ENCODE measurements at regions not wholly inside any gene's neighbourhood (a gene's known extent, or its start where the extent isn't known, plus 50 kb on each side); places are given as distances from the start of the nearest gene placed in this dataset.

- TF ChIP-seq TCF7L2 (IDR thresholded peaks at IDR 0.05; ENCODE audit: low read depth, low read length) (no peak), CTCF (IDR thresholded peaks at IDR 0.05) (no peak), SIN3A (IDR thresholded peaks at IDR 0.05; ENCODE audit: borderline replicate concordance, insufficient read depth, low read depth, low read length) (no peak), POLR2AphosphoS5 (IDR thresholded peaks at IDR 0.05; ENCODE audit: low read depth, low read length) (no peak)
- TF ChIP-seq, protein P1, sequence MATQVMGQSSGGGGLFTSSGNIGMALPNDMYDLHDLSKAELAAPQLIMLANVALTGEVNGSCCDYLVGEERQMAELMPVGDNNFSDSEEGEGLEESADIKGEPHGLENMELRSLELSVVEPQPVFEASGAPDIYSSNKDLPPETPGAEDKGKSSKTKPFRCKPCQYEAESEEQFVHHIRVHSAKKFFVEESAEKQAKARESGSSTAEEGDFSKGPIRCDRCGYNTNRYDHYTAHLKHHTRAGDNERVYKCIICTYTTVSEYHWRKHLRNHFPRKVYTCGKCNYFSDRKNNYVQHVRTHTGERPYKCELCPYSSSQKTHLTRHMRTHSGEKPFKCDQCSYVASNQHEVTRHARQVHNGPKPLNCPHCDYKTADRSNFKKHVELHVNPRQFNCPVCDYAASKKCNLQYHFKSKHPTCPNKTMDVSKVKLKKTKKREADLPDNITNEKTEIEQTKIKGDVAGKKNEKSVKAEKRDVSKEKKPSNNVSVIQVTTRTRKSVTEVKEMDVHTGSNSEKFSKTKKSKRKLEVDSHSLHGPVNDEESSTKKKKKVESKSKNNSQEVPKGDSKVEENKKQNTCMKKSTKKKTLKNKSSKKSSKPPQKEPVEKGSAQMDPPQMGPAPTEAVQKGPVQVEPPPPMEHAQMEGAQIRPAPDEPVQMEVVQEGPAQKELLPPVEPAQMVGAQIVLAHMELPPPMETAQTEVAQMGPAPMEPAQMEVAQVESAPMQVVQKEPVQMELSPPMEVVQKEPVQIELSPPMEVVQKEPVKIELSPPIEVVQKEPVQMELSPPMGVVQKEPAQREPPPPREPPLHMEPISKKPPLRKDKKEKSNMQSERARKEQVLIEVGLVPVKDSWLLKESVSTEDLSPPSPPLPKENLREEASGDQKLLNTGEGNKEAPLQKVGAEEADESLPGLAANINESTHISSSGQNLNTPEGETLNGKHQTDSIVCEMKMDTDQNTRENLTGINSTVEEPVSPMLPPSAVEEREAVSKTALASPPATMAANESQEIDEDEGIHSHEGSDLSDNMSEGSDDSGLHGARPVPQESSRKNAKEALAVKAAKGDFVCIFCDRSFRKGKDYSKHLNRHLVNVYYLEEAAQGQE (IDR thresholded peaks at IDR 0.05; ENCODE audit: insufficient read depth in 1 of 2, low read depth in 2 of 2, low read length in 1 of 2) = no peak
- Histone ChIP-seq H3K9me3 (ENCODE audit: control insufficient read depth, insufficient read depth, low read depth, low read length) (no peaks in the 10 kb centered on the region), H3K36me3 (ENCODE audit: control insufficient read depth, insufficient read depth, low read length) (no peaks in the 10 kb centered on the region), H3K4me1 (ENCODE audit: control insufficient read depth, insufficient read depth, low read length) (no peaks in the 10 kb centered on the region), H3K4me3 (ENCODE audit: low read depth in 2 of 2, low read length in 2 of 2) (no peak overlapping the region), H3K27ac (ENCODE audit: low read length) (no peak overlapping the region), H3K27me3 (ENCODE audit: control insufficient read depth, insufficient read depth, low read length) (no peaks in the 10 kb centered on the region)
- POLR2A ChIA-PET = no interaction called here
- DNase-seq (ENCODE audit: low read depth, low spot score) (no peak), ATAC-seq (no peak)
- CTCF ChIA-PET = no interaction called here
- in situ Hi-C loops (cut with HindIII; ENCODE audit: low pct_unique_long_range_greater_than_20kb, low sequenced_read_pairs) = no loop called here
- no TSS peak for BruUV-seq (replicated peaks)
- intact Hi-C loops (cut with micrococcal nuclease; ENCODE audit: unreplicated experiment) = no loop called here
Measured at GRCh38 chr2:101609433-101609832, 88.1 kb upstream of the MAP4K4 start.

DNA sequence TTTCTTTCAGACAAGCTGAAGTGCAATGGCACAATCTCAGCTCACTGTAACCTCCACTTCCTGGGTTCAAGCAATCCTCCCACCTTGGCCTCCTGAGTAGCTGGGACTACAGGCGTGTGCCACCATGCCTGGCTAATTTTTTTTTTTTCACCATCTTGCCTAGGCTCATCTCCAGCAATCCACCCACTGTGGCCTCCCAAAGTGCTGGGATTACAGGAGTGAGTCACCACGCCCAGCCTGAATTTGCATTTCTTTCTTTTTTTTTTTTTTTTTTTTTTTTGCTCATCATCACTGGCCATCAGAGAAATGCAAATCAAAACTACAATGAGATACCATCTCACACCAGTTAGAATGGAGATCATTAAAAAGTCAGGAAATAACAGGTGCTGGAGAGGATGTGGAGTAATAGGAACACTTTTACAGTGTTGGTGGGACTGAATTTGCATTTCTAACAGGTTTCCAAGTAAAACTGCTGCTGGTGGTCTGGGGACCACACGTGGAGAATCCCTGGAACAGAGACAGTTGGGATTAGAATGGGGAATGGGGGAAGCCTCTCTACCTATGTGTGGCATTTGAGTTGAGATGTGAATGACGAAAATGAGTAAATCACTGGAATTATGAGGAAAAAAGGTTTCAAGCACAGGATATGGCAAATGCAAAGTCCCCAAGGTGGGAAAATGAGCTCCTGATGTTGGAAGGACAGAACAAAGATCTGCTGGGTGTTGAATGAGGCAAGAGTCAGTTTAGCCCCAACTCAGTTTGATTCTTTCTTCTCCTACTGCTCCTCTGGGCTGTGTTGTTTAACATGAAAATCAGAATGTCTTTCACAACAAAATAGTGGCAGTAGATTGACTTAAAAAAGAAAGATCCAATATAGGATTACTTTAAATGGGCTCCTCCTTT, 88.8 kb upstream of the MAP4K4 start:
- no peak for DNase-seq (ENCODE audit: low read depth, low spot score)
- ChIA-PET POLR2A (no interaction called here), CTCF (no interaction called here)
- no peaks in the 10 kb centered on the region for H3K36me3 ChIP-seq (ENCODE audit: control insufficient read depth, insufficient read depth, low read length)
- no peaks in the 10 kb centered on the region for H3K27me3 ChIP-seq (ENCODE audit: control insufficient read depth, insufficient read depth, low read length)
- intact Hi-C loops (cut with micrococcal nuclease; ENCODE audit: unreplicated experiment) = no loop called here
- no peak overlapping the region for H3K27ac ChIP-seq (ENCODE audit: low read length)
- in situ Hi-C loops (cut with HindIII; ENCODE audit: low pct_unique_long_range_greater_than_20kb, low sequenced_read_pairs) = no loop called here
- no peaks in the 10 kb centered on the region for H3K9me3 ChIP-seq (ENCODE audit: control insufficient read depth, insufficient read depth, low read depth, low read length)
- TF ChIP-seq POLR2AphosphoS5 (IDR thresholded peaks at IDR 0.05; ENCODE audit: low read depth, low read length) (no peak), CTCF (IDR thresholded peaks at IDR 0.05) (no peak), SIN3A (IDR thresholded peaks at IDR 0.05; ENCODE audit: borderline replicate concordance, insufficient read depth, low read depth, low read length) (no peak), TCF7L2 (IDR thresholded peaks at IDR 0.05; ENCODE audit: low read depth, low read length) (no peak)
- TF ChIP-seq, protein P1 (IDR thresholded peaks at IDR 0.05; ENCODE audit: insufficient read depth in 1 of 2, low read depth in 2 of 2, low read length in 1 of 2) = no peak
- no TSS peak for BruUV-seq (replicated peaks)
- H3K4me3 ChIP-seq (ENCODE audit: low read depth in 2 of 2, low read length in 2 of 2) = no peak overlapping the region
- ATAC-seq = no peak
- H3K4me1 ChIP-seq (ENCODE audit: control insufficient read depth, insufficient read depth, low read length) = no peaks in the 10 kb centered on the region
